Muscle layer of duodenum (tissue), 2 donors: ENCODE measurements at regions not wholly inside any gene's neighbourhood (a gene's known extent, or its start where the extent isn't known, plus 50 kb on each side); places are given as distances from the start of the nearest gene placed in this dataset.
"Not testable (repeated sequence)": the region's sequence is repeated elsewhere in the genome, so short reads cannot be mapped to it uniquely, and the experiment has no call there.

ENCODE experiments used
- H3K27ac ChIP-seq: one replicate; pipeline ENCODE4 v1.7.0; 2013; ENCODE audit warnings: mild to moderate bottlenecking, low read length
- H3K27me3 ChIP-seq: one replicate; pipeline ENCODE4 v1.7.0; 2013; ENCODE audit warnings: low read depth, mild to moderate bottlenecking, control low read depth, low read length
- H3K36me3 ChIP-seq, 2 donors: one replicate each; pipeline ENCODE4 v1.7.0; 2013; ENCODE audit warnings: low read length in 2 of 2, control low read depth in 1 of 2, mild to moderate bottlenecking in 1 of 2; ENCODE audit not compliant: insufficient read depth in 2 of 2, control insufficient read depth in 1 of 2
- H3K4me1 ChIP-seq, 2 donors: one replicate each; pipeline ENCODE4 v1.7.0; 2013; ENCODE audit warnings: low read length in 2 of 2, mild to moderate bottlenecking in 2 of 2, control low read depth in 1 of 2, moderate library complexity in 1 of 2; ENCODE audit not compliant: insufficient read depth in 2 of 2, control insufficient read depth in 1 of 2
- H3K4me3 ChIP-seq, 2 donors: one replicate each; pipeline ENCODE4 v1.7.0; 2013; ENCODE audit warnings: low read length in 2 of 2, low read depth in 1 of 2, mild to moderate bottlenecking in 1 of 2
- H3K9me3 ChIP-seq, 2 donors: one replicate each; pipeline ENCODE4 v1.7.0; 2013; ENCODE audit warnings: low read length in 2 of 2, control low read depth in 1 of 2, mild to moderate bottlenecking in 1 of 2; ENCODE audit not compliant: control insufficient read depth in 1 of 2
- donor health status: healthy.

GRCh38 chr6:27854421-27854820, 57.8 kb downstream of the OR2B2 start:
- H3K36me3 ChIP-seq, result no peaks in the 10 kb centered on the region
- H3K4me1 ChIP-seq, result no peaks in the 10 kb centered on the region
- no peaks in the 10 kb centered on the region for H3K27me3 ChIP-seq
- no peak overlapping the region for H3K4me3 ChIP-seq
- no peaks in the 10 kb centered on the region for H3K9me3 ChIP-seq
- H3K27ac ChIP-seq, result no peak overlapping the region

DNA sequence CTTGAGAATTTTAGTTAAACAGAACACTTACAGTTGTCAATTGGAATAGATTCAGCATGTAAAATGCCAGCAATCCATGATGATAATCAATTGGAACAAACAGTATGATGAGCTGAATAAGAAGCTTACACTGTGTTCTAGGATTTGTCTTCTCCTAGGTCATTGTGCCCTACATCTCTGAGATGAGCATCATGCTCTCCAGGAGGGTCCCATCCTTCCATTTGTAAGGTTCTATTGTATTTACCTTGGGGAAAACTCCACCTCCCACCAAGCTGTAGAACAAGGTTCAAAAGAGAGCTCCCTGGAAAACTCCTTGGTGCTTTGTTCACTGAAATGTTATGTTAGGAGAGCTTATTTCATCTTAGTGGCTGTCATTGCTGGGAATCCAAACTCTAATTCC, 60.8 kb downstream of the OR2B2 start:
- Histone ChIP-seq H3K9me3 (no peaks in the 10 kb centered on the region), H3K36me3 (no peaks in the 10 kb centered on the region), H3K4me1 (no peaks in the 10 kb centered on the region), H3K27ac (no peak overlapping the region), H3K4me3 (no peak overlapping the region), H3K27me3 (no peaks in the 10 kb centered on the region)

DNA sequence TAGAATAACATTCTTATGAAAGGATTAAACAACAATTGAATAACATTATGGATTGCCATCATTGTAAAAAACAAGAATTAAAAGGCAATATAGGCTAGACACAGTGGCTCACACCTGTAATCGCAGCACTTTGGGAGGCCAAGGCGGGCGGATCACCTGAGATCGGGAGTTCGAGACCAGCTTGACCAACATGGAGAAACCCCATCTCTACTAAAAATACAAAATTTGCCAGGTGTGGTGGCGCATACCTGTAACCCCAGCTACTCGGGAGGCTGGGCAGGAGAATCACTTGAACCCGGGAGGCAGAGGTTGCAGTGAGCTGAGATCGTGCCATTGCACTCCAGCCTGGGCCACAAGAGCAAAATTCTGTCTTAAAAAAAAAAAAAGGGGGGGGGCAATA, 63.2 kb downstream of the OR2B2 start:
- H3K36me3 ChIP-seq, H3K9me3 ChIP-seq, H3K4me1 ChIP-seq, H3K27ac ChIP-seq, H3K4me3 ChIP-seq, H3K27me3 ChIP-seq: not testable (repeated sequence)

DNA sequence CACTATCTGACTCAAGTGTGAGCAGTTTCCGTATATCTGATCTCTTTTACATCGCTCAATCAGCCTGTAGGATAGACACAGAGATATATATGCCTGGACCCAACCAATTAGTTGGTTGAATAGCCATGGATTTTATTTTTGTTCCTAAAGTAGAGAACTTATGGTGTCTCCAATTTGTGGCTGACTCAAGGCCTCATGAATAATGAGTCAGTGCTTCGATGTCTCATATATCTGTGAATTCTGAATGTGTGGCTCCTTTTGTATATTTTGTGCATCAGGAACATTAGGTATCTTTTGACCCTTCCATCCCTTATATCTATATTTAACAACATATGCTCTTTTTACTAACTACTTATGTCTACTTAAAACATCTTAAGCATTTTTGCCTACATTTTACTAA, 64.5 kb downstream of the OR2B2 start:
- H3K27me3 ChIP-seq, result no peaks in the 10 kb centered on the region
- no peaks in the 10 kb centered on the region for H3K36me3 ChIP-seq
- H3K4me3 ChIP-seq, result no peak overlapping the region
- no peak overlapping the region for H3K27ac ChIP-seq
- H3K9me3 ChIP-seq, result no peaks in the 10 kb centered on the region
- H3K4me1 ChIP-seq, result no peaks in the 10 kb centered on the region

GRCh38 chr6:27840572-27840971, 71.6 kb downstream of the OR2B2 start:
- peaks cover 8 to 16% of the 10 kb centered on the region in 2 donors for H3K4me1 ChIP-seq
- no peaks in the 10 kb centered on the region for H3K27me3 ChIP-seq
- H3K9me3 ChIP-seq, result no peaks in the 10 kb centered on the region
- no peak overlapping the region for H3K27ac ChIP-seq
- no peak overlapping the region for H3K4me3 ChIP-seq
- H3K36me3 ChIP-seq, result peaks cover 0 to 7% of the 10 kb centered on the region in 2 donors

DNA sequence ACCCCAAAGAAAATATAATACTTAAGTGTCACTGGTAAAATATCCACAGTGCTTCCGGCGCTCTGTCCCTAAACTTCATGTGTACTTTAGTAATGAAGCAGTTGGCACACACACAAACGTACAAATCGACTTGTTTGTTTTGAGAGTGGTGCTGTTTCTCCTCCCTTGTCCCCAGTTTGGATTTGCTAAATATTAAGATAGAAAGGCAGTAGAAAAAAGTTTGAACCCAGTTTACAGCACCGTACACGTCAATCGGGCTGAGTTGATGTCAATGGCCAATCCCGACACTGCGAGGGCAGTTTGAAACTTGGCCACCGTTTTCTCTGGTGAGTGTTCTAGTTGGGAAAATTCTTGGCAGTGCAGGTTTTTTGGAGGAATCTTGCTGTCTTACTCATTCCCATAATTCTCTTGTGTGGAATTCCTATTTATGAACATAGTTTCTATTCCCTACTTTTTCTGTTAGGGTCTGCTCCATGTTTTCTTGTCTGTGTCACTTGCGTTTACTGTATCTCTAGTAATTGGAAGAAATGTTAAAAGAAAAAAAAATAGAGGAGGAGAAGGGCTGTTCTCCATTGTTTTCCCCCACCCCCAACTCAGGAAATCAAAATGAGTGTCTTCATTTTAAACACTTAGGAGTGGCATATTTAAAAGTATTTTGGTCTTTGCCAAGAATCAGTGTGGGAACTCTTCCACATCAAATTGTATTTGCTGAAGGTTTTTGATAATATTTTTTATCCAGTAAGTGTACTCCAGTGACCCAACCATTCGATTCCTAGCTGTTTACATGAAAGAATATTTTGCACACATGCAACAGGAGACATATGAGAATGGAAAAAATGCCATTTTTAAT, 72.3 kb downstream of the OR2B2 start:
- peak overlapping the region; percentile 77 to 83 for H3K4me3 ChIP-seq
- H3K27me3 ChIP-seq, result no peaks in the 10 kb centered on the region
- H3K9me3 ChIP-seq, result no peaks in the 10 kb centered on the region
- H3K4me1 ChIP-seq, result peaks cover 8 to 20% of the 10 kb centered on the region in 2 donors
- H3K27ac ChIP-seq, result peak overlapping the region; percentile 97
- H3K36me3 ChIP-seq, result peaks cover 0 to 7% of the 10 kb centered on the region in 2 donors

GRCh38 chr6:27838945-27839625, 73.1 kb downstream of the OR2B2 start:
- H3K4me3 ChIP-seq, result peak overlapping the region; percentile 77 to 83
- H3K4me1 ChIP-seq, result peaks cover 8 to 20% of the 10 kb centered on the region in 2 donors
- no peaks in the 10 kb centered on the region for H3K27me3 ChIP-seq
- H3K9me3 ChIP-seq, result no peaks in the 10 kb centered on the region
- H3K36me3 ChIP-seq, result peaks cover 0 to 7% of the 10 kb centered on the region in 2 donors
- H3K27ac ChIP-seq, result peak overlapping the region; percentile 97

DNA sequence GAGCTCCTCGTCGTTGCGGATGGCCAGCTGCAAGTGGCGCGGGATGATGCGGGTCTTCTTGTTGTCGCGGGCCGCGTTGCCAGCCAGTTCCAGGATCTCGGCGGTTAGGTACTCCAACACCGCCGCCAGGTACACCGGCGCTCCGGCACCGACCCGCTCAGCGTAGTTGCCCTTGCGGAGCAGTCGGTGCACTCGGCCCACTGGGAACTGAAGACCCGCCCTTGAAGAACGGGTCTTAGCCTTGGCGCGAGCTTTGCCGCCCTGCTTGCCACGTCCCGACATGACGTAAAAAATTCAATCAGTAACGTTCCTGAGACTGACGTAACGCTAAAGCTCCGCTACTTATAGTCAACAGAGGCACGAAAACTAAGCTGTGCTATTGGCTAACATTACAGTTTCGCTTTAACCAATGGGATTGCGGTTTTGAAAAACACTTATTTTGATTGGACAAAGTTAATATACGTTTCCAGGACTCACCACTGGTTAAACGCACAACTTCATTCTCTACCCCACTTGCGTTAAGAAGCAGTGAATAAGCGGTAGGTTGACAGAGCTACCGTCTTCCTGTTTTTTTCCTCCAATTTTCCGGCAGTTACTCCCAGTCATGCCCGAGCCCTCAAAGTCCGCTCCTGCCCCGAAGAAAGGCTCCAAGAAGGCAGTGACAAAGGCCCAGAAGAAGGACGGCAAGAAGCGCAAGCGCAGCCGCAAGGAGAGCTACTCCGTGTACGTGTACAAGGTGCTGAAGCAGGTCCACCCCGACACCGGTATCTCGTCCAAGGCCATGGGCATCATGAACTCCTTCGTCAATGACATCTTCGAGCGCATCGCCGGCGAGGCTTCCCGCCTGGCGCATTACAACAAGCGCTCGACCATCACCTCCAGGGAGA, 73.9 kb downstream of the OR2B2 start:
- no peaks in the 10 kb centered on the region for H3K27me3 ChIP-seq
- H3K4me3 ChIP-seq, result peak overlapping the region; percentile 77 to 83
- H3K36me3 ChIP-seq, result peaks cover 0 to 14% of the 10 kb centered on the region in 2 donors
- H3K4me1 ChIP-seq, result peaks cover 8 to 20% of the 10 kb centered on the region in 2 donors
- H3K27ac ChIP-seq, result peak overlapping the region; percentile 97
- H3K9me3 ChIP-seq, result no peaks in the 10 kb centered on the region

GRCh38 chr6:27837625-27838057, 74.6 kb downstream of the OR2B2 start:
- Histone ChIP-seq H3K4me3 (peak overlapping the region; percentile 77 to 83), H3K27me3 (no peaks in the 10 kb centered on the region), H3K36me3 (peaks cover 0 to 14% of the 10 kb centered on the region in 2 donors), H3K9me3 (no peaks in the 10 kb centered on the region), H3K27ac (peak overlapping the region; percentile 97), H3K4me1 (peaks cover 8 to 20% of the 10 kb centered on the region in 2 donors)

GRCh38 chr6:27836783-27837624, 75.2 kb downstream of the OR2B2 start:
- peaks cover 0 to 14% of the 10 kb centered on the region in 2 donors for H3K36me3 ChIP-seq

More at GRCh38 chr6:27836783-27837624, 75.2 kb downstream of the OR2B2 start:
- H3K9me3 ChIP-seq, result no peaks in the 10 kb centered on the region
- no peaks in the 10 kb centered on the region for H3K27me3 ChIP-seq
- peak overlapping the region; percentile 77 to 83 for H3K4me3 ChIP-seq
- H3K27ac ChIP-seq, result peak overlapping the region; percentile 97
- peaks cover 8 to 20% of the 10 kb centered on the region in 2 donors for H3K4me1 ChIP-seq
